PC-3 (cell line): ENCODE measurements at regions not wholly inside any gene's neighbourhood (a gene's known extent, or its start where the extent isn't known, plus 50 kb on each side); places are given as distances from the start of the nearest gene placed in this dataset.

Experiments
- ATAC-seq: fragments of 200-7000 bp; cut with Tn5 transposase; 2 replicates; pipeline ENCODE4 v1.9.1; 2020; ENCODE audit warnings: mild to moderate bottlenecking, moderate library complexity
- BruUV-seq: library from RNA; stranded (reverse); fragments of 400-500 nt; replicated peaks from 2 replicates; lab custom pipeline; 2021; lab: Mats Ljungman, UMichigan
- CTCF ChIA-PET: fragments of 300-600 bp; sonication (Branson Sonifier 250); formaldehyde crosslinking; loops from one replicate; lab custom pipeline; 2022; ENCODE audit warnings: antibody characterized with exemption; lab: Charles Lee
- POLR2A ChIA-PET: fragments of 300-600 bp; sonication (Branson Sonifier 250); formaldehyde crosslinking; loops from one replicate; lab custom pipeline; 2022; ENCODE audit warnings: antibody characterized with exemption; ENCODE audit not compliant: unreplicated experiment; lab: Charles Lee
- DNase-seq: peaks from one replicate; pipeline ENCODE4 v3.0.0-alpha.2; 2015
- H2AFZ ChIP-seq: fragments of 300-600 bp; sonication (generic); 2 replicates; pipeline ENCODE4 v1.6.0; 2016; ENCODE audit warnings: antibody characterized with exemption, low read length
- H3F3A ChIP-seq: fragments of 300-600 bp; sonication (generic); one replicate; pipeline ENCODE4 v1.6.0; 2017; ENCODE audit warnings: antibody characterized with exemption, low read length, control low read depth, mild to moderate bottlenecking; ENCODE audit not compliant: unreplicated experiment
- H3K27ac ChIP-seq: fragments of 300-600 bp; sonication (generic); 2 replicates; pipeline ENCODE4 v1.5.1; 2016; ENCODE audit warnings: mild to moderate bottlenecking, low read length
- H3K27me3 ChIP-seq: fragments of 300-600 bp; sonication (generic); 2 replicates; pipeline ENCODE4 v1.6.1; 2016; ENCODE audit warnings: low read length, mixed read lengths
- H3K36me3 ChIP-seq: fragments of 300-600 bp; sonication (generic); 2 replicates; pipeline ENCODE4 v1.6.1; 2016; ENCODE audit warnings: low read depth, mixed run types, low read length, mixed read lengths
- H3K4me1 ChIP-seq: fragments of 300-600 bp; sonication (generic); 2 replicates; pipeline ENCODE4 v1.5.1; 2016; ENCODE audit warnings: low read length; ENCODE audit not compliant: insufficient read depth
- H3K4me2 ChIP-seq: fragments of 300-600 bp; sonication (generic); 2 replicates; pipeline ENCODE4 v1.6.0; 2016; ENCODE audit warnings: low read length
- H3K4me3 ChIP-seq: fragments of 300-600 bp; sonication (generic); 2 replicates; pipeline ENCODE4 v1.5.1; 2016; ENCODE audit warnings: mild to moderate bottlenecking, low read length, mixed read lengths
- H3K79me2 ChIP-seq: fragments of 300-600 bp; sonication (generic); 2 replicates; pipeline ENCODE4 v1.6.1; 2017; ENCODE audit warnings: low read length, mixed read lengths
- H3K9ac ChIP-seq: fragments of 300-600 bp; sonication (generic); 2 replicates; pipeline ENCODE4 v1.6.0; 2016; ENCODE audit warnings: mild to moderate bottlenecking, low read length
- H3K9me2 ChIP-seq: fragments of 300-600 bp; sonication (generic); replicated peaks from 2 replicates; pipeline ENCODE4 v1.6.1; 2016; ENCODE audit warnings: mixed run types, low read length, mixed read lengths
- H3K9me3 ChIP-seq: fragments of 300-600 bp; sonication (generic); 2 replicates; pipeline ENCODE4 v1.6.1; 2016; ENCODE audit warnings: low read length, mixed read lengths
- H4K20me1 ChIP-seq: fragments of 300-600 bp; sonication (generic); 2 replicates; pipeline ENCODE4 v1.6.1; 2016; ENCODE audit warnings: low read length, mixed read lengths
- CTCF ChIP-seq: fragments of 300-600 bp; sonication (generic); conservative IDR thresholded peaks from 2 replicates; pipeline ENCODE4 v1.5.1; 2017; ENCODE audit warnings: antibody characterized with exemption, low read depth, mild to moderate bottlenecking, low read length
- EZH2 ChIP-seq: fragments of 300-600 bp; sonication (generic); IDR thresholded peaks from one replicate; pipeline ENCODE4 v1.6.1; 2017; ENCODE audit warnings: antibody characterized with exemption, mild to moderate bottlenecking, low read length; ENCODE audit not compliant: unreplicated experiment
- EZH2phosphoT487 ChIP-seq: fragments of 300-600 bp; sonication (generic); IDR thresholded peaks from 2 replicates; pipeline ENCODE4 v1.6.1; 2018; ENCODE audit warnings: mild to moderate bottlenecking, antibody characterized with exemption, low read length, borderline replicate concordance
- intact Hi-C: fragments of 100-400 bp; cut with micrococcal nuclease; formaldehyde crosslinking; loops from 2 replicates; pipeline ENCODE4 v1.9.0; 2023

GRCh38 chr18:68024716-68025115, 508.2 kb upstream of the DSEL start:
- ATAC-seq (no peak), DNase-seq (no peak)
- Histone ChIP-seq H3K4me1 (no peaks in the 10 kb centered on the region), H3K9me3 (no peaks in the 10 kb centered on the region), H4K20me1 (no peaks in the 10 kb centered on the region), H2AFZ (peak overlapping the region; percentile 22; the same call in 1 of the 2 replicates), H3K9ac (no peak overlapping the region), H3K4me2 (no peak overlapping the region), H3K36me3 (no peaks in the 10 kb centered on the region), H3K9me2 (no peaks in the 10 kb centered on the region), H3K27me3 (no peaks in the 10 kb centered on the region), H3K79me2 (no peaks in the 10 kb centered on the region), H3F3A (no peaks in the 10 kb centered on the region), H3K4me3 (no peak overlapping the region), H3K27ac (no peak overlapping the region)
- no TSS peak for BruUV-seq
- CTCF ChIA-PET: no interaction called here
- POLR2A ChIA-PET: no interaction called here
- intact Hi-C loops: no loop called here
- TF ChIP-seq CTCF: no peak
- TF ChIP-seq EZH2: no peak
- no peak for TF ChIP-seq EZH2phosphoT487

- Histone ChIP-seq H4K20me1 (no peaks in the 10 kb centered on the region), H3K27ac (no peak overlapping the region), H3K79me2 (no peaks in the 10 kb centered on the region), H3K9me3 (no peaks in the 10 kb centered on the region), H3K36me3 (no peaks in the 10 kb centered on the region), H3K9me2 (no peaks in the 10 kb centered on the region), H3K4me2 (no peak overlapping the region), H3K4me1 (no peaks in the 10 kb centered on the region), H3K9ac (no peak overlapping the region), H3K4me3 (no peak overlapping the region), H2AFZ (peak overlapping the region; percentile 48; the same call in 1 of the 2 replicates), H3F3A (no peaks in the 10 kb centered on the region), H3K27me3 (no peaks in the 10 kb centered on the region)
- no peak for DNase-seq
- ChIA-PET CTCF (no interaction called here), POLR2A (no interaction called here)
- intact Hi-C loops: no loop called here
- no peak for ATAC-seq
- no TSS peak for BruUV-seq
- no peak for TF ChIP-seq EZH2
- no peak for TF ChIP-seq EZH2phosphoT487
- no peak for TF ChIP-seq CTCF
These were observed 500.9 kb upstream of the DSEL start for GRCh38 chr18:68017385-68017784.

- intact Hi-C loops: loop anchor here (10.0 kb wide), 1 partner anchor 57 kb away; no protein-coding TSS in a partner anchor
- no TSS peak for BruUV-seq
- H3K4me1 ChIP-seq: no peaks in the 10 kb centered on the region
- CTCF ChIA-PET: no interaction called here
- no peak overlapping the region for H3K9ac ChIP-seq
- H3K79me2 ChIP-seq: no peaks in the 10 kb centered on the region
- no peak overlapping the region for H3K4me3 ChIP-seq
- TF ChIP-seq EZH2phosphoT487 (no peak), CTCF (no peak), EZH2 (no peak)
- H3K27me3 ChIP-seq: no peaks in the 10 kb centered on the region
- no peak overlapping the region for H3K4me2 ChIP-seq
- no peaks in the 10 kb centered on the region for H4K20me1 ChIP-seq
- POLR2A ChIA-PET: no interaction called here
- no peaks in the 10 kb centered on the region for H3K9me3 ChIP-seq
- H2AFZ ChIP-seq: no peak overlapping the region
- H3F3A ChIP-seq: no peaks in the 10 kb centered on the region
- DNase-seq (no peak), ATAC-seq (no peak)
- no peaks in the 10 kb centered on the region; the same call in 1 of the 2 replicates for H3K9me2 ChIP-seq
- no peak overlapping the region for H3K27ac ChIP-seq
- no peaks in the 10 kb centered on the region for H3K36me3 ChIP-seq
These were observed 481.0 kb upstream of the DSEL start for GRCh38 chr18:67997496-67997895.
